IPS DF 6.9 (cell line): ENCODE measurements at regions not wholly inside any gene's neighbourhood (a gene's known extent, or its start where the extent isn't known, plus 50 kb on each side); places are given as distances from the start of the nearest gene placed in this dataset.
A peak's percentile ranks its signal among the peaks of the same experiment; 100 is the strongest.
"Not testable (repeated sequence)": the region's sequence is repeated elsewhere in the genome, so short reads cannot be mapped to it uniquely, and the experiment has no call there.

ENCODE experiments used
- DNase-seq: peaks from one replicate; pipeline ENCODE4 v3.0.0-alpha.2; 2013; ENCODE audit warnings: low read depth, low spot score
- H3K27ac ChIP-seq: one replicate; pipeline ENCODE4 v1.5.1; 2013; ENCODE audit warnings: low read length, control low read depth
- H3K27me3 ChIP-seq: 2 replicates; pipeline ENCODE4 v1.6.1; 2013; ENCODE audit warnings: mild to moderate bottlenecking, low read length; ENCODE audit not compliant: control insufficient read depth, insufficient read depth
- H3K36me3 ChIP-seq: 2 replicates; pipeline ENCODE4 v1.6.1; 2013; ENCODE audit warnings: low read length; ENCODE audit not compliant: control insufficient read depth, insufficient read depth
- H3K4me1 ChIP-seq: 2 replicates; pipeline ENCODE4 v1.6.1; 2013; ENCODE audit warnings: low read length; ENCODE audit not compliant: control insufficient read depth, insufficient read depth
- H3K4me3 ChIP-seq: 2 replicates; pipeline ENCODE4 v1.5.1; 2013; ENCODE audit warnings: mild to moderate bottlenecking, low read length
- H3K9me3 ChIP-seq: 2 replicates; pipeline ENCODE4 v1.6.1; 2013; ENCODE audit warnings: low read length, inconsistent platforms; ENCODE audit not compliant: control insufficient read depth, insufficient read depth
- WGBS: extraction: QIAGEN DNeasy Blood & Tissue Kit; methylation state at CpG from one replicate; pipeline ENCODE4 v1.1.7; 2013; ENCODE audit warnings: mixed read lengths, missing lambda C conversion rate; ENCODE audit not compliant: insufficient read length, insufficient coverage; 5-methylcytosine and 5-hydroxymethylcytosine counted together

GRCh38 chr13:108083056-108083455 is 132.3 kb downstream of the LIG4 start:
- H3K4me3 ChIP-seq = no peak overlapping the region
- no peaks in the 10 kb centered on the region for H3K36me3 ChIP-seq
- H3K9me3 ChIP-seq = no peaks in the 10 kb centered on the region
- no peak overlapping the region for H3K27ac ChIP-seq
- H3K27me3 ChIP-seq = no peaks in the 10 kb centered on the region
- no CpG with 5 or more reads among the region's 2 CpGs for WGBS
- no peak for DNase-seq
- H3K4me1 ChIP-seq = no peaks in the 10 kb centered on the region

- Histone ChIP-seq H3K36me3 (no peaks in the 10 kb centered on the region), H3K4me3 (no peak overlapping the region), H3K9me3 (no peaks in the 10 kb centered on the region), H3K27me3 (no peaks in the 10 kb centered on the region), H3K4me1 (no peaks in the 10 kb centered on the region), H3K27ac (no peak overlapping the region)
- no peak for DNase-seq
- no CpG with 5 or more reads among the region's 4 CpGs for WGBS
Observed at GRCh38 chr13:108082481-108082880, 132.9 kb downstream of the LIG4 start.

- no peak for DNase-seq
- WGBS = no CpG with 5 or more reads among the region's 1 CpG
- Histone ChIP-seq H3K4me1 (no peaks in the 10 kb centered on the region), H3K27me3 (no peaks in the 10 kb centered on the region), H3K9me3 (no peaks in the 10 kb centered on the region), H3K27ac (no peak overlapping the region), H3K4me3 (no peak overlapping the region), H3K36me3 (no peaks in the 10 kb centered on the region)
Observed at GRCh38 chr13:108077284-108077683, 138.1 kb downstream of the LIG4 start.

GRCh38 chr13:108074429-108074828 is 140.9 kb downstream of the LIG4 start:
- H3K9me3 ChIP-seq, H3K27me3 ChIP-seq, H3K4me3 ChIP-seq, DNase-seq, H3K4me1 ChIP-seq, H3K36me3 ChIP-seq, H3K27ac ChIP-seq: not testable (repeated sequence)
- no CpG with 5 or more reads among the region's 5 CpGs for WGBS

- H3K4me1 ChIP-seq = no peaks in the 10 kb centered on the region; the same call in 1 of the 2 replicates
- H3K4me3 ChIP-seq = no peak overlapping the region
- H3K27ac ChIP-seq = no peak overlapping the region
- no peak for DNase-seq
- no CpG with 5 or more reads among the region's 5 CpGs for WGBS
- H3K9me3 ChIP-seq = no peaks in the 10 kb centered on the region
- H3K27me3 ChIP-seq = no peaks in the 10 kb centered on the region
- H3K36me3 ChIP-seq = no peaks in the 10 kb centered on the region
Observed at GRCh38 chr13:108070925-108071324, 144.4 kb downstream of the LIG4 start.

- DNase-seq = no peak
- Histone ChIP-seq H3K27me3 (no peaks in the 10 kb centered on the region), H3K36me3 (no peaks in the 10 kb centered on the region), H3K4me3 (no peak overlapping the region), H3K4me1 (no peaks in the 10 kb centered on the region; the same call in 1 of the 2 replicates), H3K9me3 (no peaks in the 10 kb centered on the region), H3K27ac (no peak overlapping the region)
- WGBS = no CpG with 5 or more reads among the region's 4 CpGs
Observed at GRCh38 chr13:108070491-108070890, 144.8 kb downstream of the LIG4 start.

- Histone ChIP-seq H3K27me3 (no peaks in the 10 kb centered on the region), H3K36me3 (no peaks in the 10 kb centered on the region), H3K9me3 (no peaks in the 10 kb centered on the region), H3K4me3 (no peak overlapping the region), H3K4me1 (no peaks in the 10 kb centered on the region; the same call in 1 of the 2 replicates), H3K27ac (no peak overlapping the region)
- WGBS = no CpG with 5 or more reads among the region's 4 CpGs
- DNase-seq = no peak
Observed at GRCh38 chr13:108069521-108070210, 145.7 kb downstream of the LIG4 start.

GRCh38 chr13:108064372-108064771 is 151.0 kb downstream of the LIG4 start:
- not testable (repeated sequence) for H3K27me3 ChIP-seq, H3K36me3 ChIP-seq, H3K4me1 ChIP-seq, H3K4me3 ChIP-seq, H3K9me3 ChIP-seq, DNase-seq, H3K27ac ChIP-seq
- no CpG with 5 or more reads among the region's 1 CpG for WGBS

- Histone ChIP-seq H3K4me1 (peaks cover 2% of the 10 kb centered on the region; the same call in 1 of the 2 replicates), H3K27me3 (no peaks in the 10 kb centered on the region), H3K36me3 (no peaks in the 10 kb centered on the region), H3K4me3 (no peak overlapping the region), H3K27ac (no peak overlapping the region), H3K9me3 (no peaks in the 10 kb centered on the region)
- peak; percentile 25 for DNase-seq
- no CpG with 5 or more reads among the region's 6 CpGs for WGBS
Observed at GRCh38 chr13:108060111-108060510, 155.2 kb downstream of the LIG4 start.

GRCh38 chr13:108056278-108056677 is 159.1 kb downstream of the LIG4 start:
- H3K9me3 ChIP-seq = no peaks in the 10 kb centered on the region
- H3K4me3 ChIP-seq = no peak overlapping the region
- peaks cover 2% of the 10 kb centered on the region; the same call in 1 of the 2 replicates for H3K4me1 ChIP-seq
- H3K27me3 ChIP-seq = no peaks in the 10 kb centered on the region
- no CpG with 5 or more reads among the region's 2 CpGs for WGBS
- no peak overlapping the region for H3K27ac ChIP-seq
- DNase-seq = no peak
- H3K36me3 ChIP-seq = no peaks in the 10 kb centered on the region

- no CpG with 5 or more reads among the region's 4 CpGs for WGBS
- Histone ChIP-seq H3K9me3 (no peaks in the 10 kb centered on the region), H3K36me3 (no peaks in the 10 kb centered on the region), H3K27me3 (no peaks in the 10 kb centered on the region), H3K4me1 (no peaks in the 10 kb centered on the region), H3K4me3 (no peak overlapping the region), H3K27ac (no peak overlapping the region)
- no peak for DNase-seq
Observed at GRCh38 chr13:108049211-108049610, 166.1 kb downstream of the LIG4 start.
